H1 (cell line): ENCODE measurements at regions not wholly inside any gene's neighbourhood (a gene's known extent, or its start where the extent isn't known, plus 50 kb on each side); places are given as distances from the start of the nearest gene placed in this dataset.

Experiments used
- CTCF ChIA-PET: fragments of 300-600 bp; sonication (Branson Sonifier 250); formaldehyde crosslinking; loops from one replicate; lab custom pipeline; 2021; ENCODE audit not compliant: partially characterized antibody; lab: Charles Lee
- POLR2A ChIA-PET: fragments of 300-600 bp; sonication (Branson Sonifier 250); formaldehyde crosslinking; loops from one replicate; lab custom pipeline; 2021; ENCODE audit warnings: inconsistent platforms; ENCODE audit not compliant: partially characterized antibody; lab: Charles Lee
- DNase-seq, 2 experiments: peaks; one replicate each; pipeline versions ENCODE4 v3.0.0 to v3.0.0-alpha.2; 2010 to 2022; ENCODE audit warnings: low spot score in 2 of 2, low read depth in 1 of 2, mixed read lengths in 1 of 2
- FAIRE-seq: peaks from 2 replicates; lab custom pipeline; 2011; peaks lifted over from hg19 to GRCh38; lab: Jason Lieb, UNC
- H2AFZ ChIP-seq: 2 replicates; pipeline ENCODE4 v1.8.1; 2012; ENCODE audit warnings: low read length, inconsistent platforms
- H2AK5ac ChIP-seq: 2 replicates; pipeline ENCODE4 v1.6.1; 2013; ENCODE audit warnings: low read depth, low read length
- H2BK120ac ChIP-seq: replicated peaks from 2 replicates; pipeline ENCODE3; 2013; ENCODE audit warnings: low read depth, low read length, inconsistent platforms
- H2BK12ac ChIP-seq: 2 replicates; pipeline ENCODE4 v1.6.1; 2013; ENCODE audit warnings: low read depth, low read length
- H2BK15ac ChIP-seq: 2 replicates; pipeline ENCODE4 v1.6.1; 2013; ENCODE audit warnings: low read length
- H2BK20ac ChIP-seq: 2 replicates; pipeline ENCODE4 v1.6.1; 2013; ENCODE audit warnings: low read length
- H2BK5ac ChIP-seq: 2 replicates; pipeline ENCODE4 v1.6.1; 2013; ENCODE audit warnings: low read depth, low read length
- H3K14ac ChIP-seq: 2 replicates; pipeline ENCODE4 v1.6.1; 2013; ENCODE audit warnings: inconsistent platforms; ENCODE audit not compliant: insufficient read length
- H3K18ac ChIP-seq: 2 replicates; pipeline ENCODE4 v1.6.1; 2013; ENCODE audit warnings: low read length; ENCODE audit errors: extremely low read depth
- H3K23ac ChIP-seq: 2 replicates; pipeline ENCODE4 v1.6.1; 2013; ENCODE audit warnings: inconsistent platforms; ENCODE audit not compliant: insufficient read length
- H3K23me2 ChIP-seq: 2 replicates; pipeline ENCODE4 v1.6.1; 2013; ENCODE audit warnings: low read depth, low read length
- H3K27ac ChIP-seq: 2 replicates; pipeline ENCODE4 v1.6.1; 2011; ENCODE audit warnings: low read depth, low read length, inconsistent platforms
- H3K27me3 ChIP-seq, 4 experiments: replicated peaks in 1 of 4; 1 replicate in 1 of 4; 2 replicates in 3 of 4; pipeline versions ENCODE4 v1.6.1 to v1.8.1; 2011 to 2013; ENCODE audit warnings: low read length in 3 of 4, mild to moderate bottlenecking in 3 of 4, inconsistent platforms in 2 of 4, mixed read lengths in 2 of 4, moderate library complexity in 1 of 4; ENCODE audit not compliant: control insufficient read depth in 3 of 4, insufficient read depth in 3 of 4; ENCODE audit errors: extremely low read depth in 1 of 4
- H3K36me3 ChIP-seq, 4 experiments: 2 replicates each; pipeline versions ENCODE4 v1.6.1 to v1.8.1; 2011 to 2013; ENCODE audit warnings: mild to moderate bottlenecking in 4 of 4, low read length in 3 of 4, moderate library complexity in 2 of 4, control low read depth in 1 of 4, inconsistent platforms in 1 of 4; ENCODE audit not compliant: insufficient read depth in 4 of 4, control insufficient read depth in 2 of 4
- H3K4ac ChIP-seq: replicated peaks from 2 replicates; pipeline ENCODE3; 2013; ENCODE audit warnings: low read length, low read depth, mixed read lengths, inconsistent platforms; ENCODE audit not compliant: insufficient read length
- H3K4me1 ChIP-seq, 4 experiments: replicated peaks in 1 of 4; 1 replicate in 1 of 4; 2 replicates in 3 of 4; pipeline versions ENCODE4 v1.6.1 to v1.8.1; 2011 to 2013; ENCODE audit warnings: low read length in 3 of 4, inconsistent platforms in 2 of 4, mixed read lengths in 1 of 4; ENCODE audit not compliant: insufficient read depth in 4 of 4, control insufficient read depth in 3 of 4
- H3K4me2 ChIP-seq, 2 experiments: 2 replicates each; pipeline versions ENCODE4 v1.6.1 to v1.8.1; 2011 to 2013; ENCODE audit warnings: low read depth in 2 of 2, low read length in 2 of 2, control low read depth in 1 of 2, inconsistent platforms in 1 of 2, mild to moderate bottlenecking in 1 of 2; ENCODE audit not compliant: insufficient read depth in 1 of 2
- H3K4me3 ChIP-seq, 4 experiments: fragments of 200-600, 300-600 bp in 1 of 4; sonication (generic), shearing (Covaris generic), sonication (Bioruptor Twin) in 1 of 4; 2 replicates each; pipeline versions ENCODE4 v1.5.1 to v1.8.1; 2011 to 2016; ENCODE audit warnings: low read length in 4 of 4, low read depth in 3 of 4, control low read depth in 2 of 4, inconsistent platforms in 2 of 4, mild to moderate bottlenecking in 2 of 4, mixed read lengths in 1 of 4, moderate library complexity in 1 of 4; ENCODE audit not compliant: insufficient read depth in 2 of 4; ENCODE audit errors: extremely low read depth in 1 of 4
- H3K56ac ChIP-seq: replicated peaks from 2 replicates; pipeline ENCODE3; 2013; ENCODE audit warnings: low read depth, mild to moderate bottlenecking, mixed read lengths, low read length, inconsistent platforms; ENCODE audit not compliant: insufficient read length
- H3K79me1 ChIP-seq: 2 replicates; pipeline ENCODE4 v1.6.1; 2013; ENCODE audit warnings: low read depth, low read length, control low read depth
- H3K79me2 ChIP-seq, 2 experiments: 2 replicates each; pipeline versions ENCODE4 v1.6.1 to v1.8.1; 2012 to 2013; ENCODE audit warnings: low read length in 2 of 2, mild to moderate bottlenecking in 2 of 2, inconsistent platforms in 1 of 2; ENCODE audit not compliant: insufficient read depth in 2 of 2, control insufficient read depth in 1 of 2
- H3K9ac ChIP-seq, 4 experiments: replicated peaks in 1 of 4; 1 replicate in 1 of 4; 2 replicates in 3 of 4; pipeline versions ENCODE4 v1.6.1 to v1.8.1; 2011 to 2013; ENCODE audit warnings: low read depth in 3 of 4, low read length in 3 of 4, control low read depth in 2 of 4, mild to moderate bottlenecking in 2 of 4, moderate library complexity in 2 of 4, inconsistent platforms in 1 of 4; ENCODE audit errors: extremely low read depth in 1 of 4
- H3K9me3 ChIP-seq, 2 experiments: 2 replicates each; pipeline versions ENCODE4 v1.6.1 to v1.8.1; 2012 to 2013; ENCODE audit warnings: mild to moderate bottlenecking in 2 of 2, moderate library complexity in 2 of 2, control low read depth in 1 of 2, inconsistent platforms in 1 of 2, low read depth in 1 of 2, low read length in 1 of 2, mixed read lengths in 1 of 2; ENCODE audit not compliant: insufficient read depth in 2 of 2
- H4K20me1 ChIP-seq, 2 experiments: replicated peaks in 1 of 2; 2 replicates each; pipeline versions ENCODE3 to v1.8.1; 2011 to 2013; ENCODE audit warnings: inconsistent platforms in 2 of 2, low read length in 2 of 2, mild to moderate bottlenecking in 1 of 2; ENCODE audit not compliant: insufficient read depth in 2 of 2, control insufficient read depth in 1 of 2
- H4K5ac ChIP-seq: 2 replicates; pipeline ENCODE4 v1.6.1; 2013; ENCODE audit warnings: low read length, low read depth, mixed read lengths, inconsistent platforms; ENCODE audit not compliant: insufficient read length
- H4K8ac ChIP-seq: 2 replicates; pipeline ENCODE4 v1.8.0; 2013; ENCODE audit warnings: mild to moderate bottlenecking, moderate library complexity, low read length, inconsistent platforms; ENCODE audit not compliant: insufficient read depth; ENCODE audit errors: extremely low read depth
- H4K91ac ChIP-seq: replicated peaks from 2 replicates; pipeline ENCODE3; 2013; ENCODE audit warnings: low read length, mixed read lengths, inconsistent platforms; ENCODE audit not compliant: insufficient read length
- BCL11A ChIP-seq, 2 experiments: IDR thresholded peaks; one replicate each; pipeline ENCODE4 v1.6.1; 2011; ENCODE audit warnings: low read depth in 2 of 2, low read length in 2 of 2, mild to moderate bottlenecking in 2 of 2
- BRCA1 ChIP-seq: IDR thresholded peaks from 2 replicates; pipeline ENCODE4 v1.6.1; 2012; ENCODE audit warnings: low read depth, low read length, improper control_type of control experiment
- CEBPB ChIP-seq: IDR thresholded peaks from 2 replicates; pipeline ENCODE4 v1.6.1; 2012; ENCODE audit warnings: low read depth, low read length
- E2F6 ChIP-seq: IDR thresholded peaks from 2 replicates; pipeline ENCODE4 v1.6.1; 2012; ENCODE audit warnings: inconsistent platforms
- GABPA ChIP-seq: IDR thresholded peaks from 2 replicates; pipeline ENCODE4 v1.6.1; 2011; ENCODE audit warnings: mild to moderate bottlenecking, low read length, moderate library complexity, borderline replicate concordance; ENCODE audit not compliant: insufficient read depth
- HDAC6 ChIP-seq: IDR thresholded peaks from one replicate; pipeline ENCODE4 v1.7.1; 2012; ENCODE audit warnings: low read depth, mild to moderate bottlenecking, inconsistent platforms, low read length, moderate library complexity
- JUND ChIP-seq: IDR thresholded peaks from 2 replicates; pipeline ENCODE4 v1.6.1; 2011; ENCODE audit warnings: mild to moderate bottlenecking, improper control_type of control experiment, low read length
- KDM1A ChIP-seq: fragments of 200-600, 300-600 bp; sonication (generic); IDR thresholded peaks from 2 replicates; pipeline ENCODE4 v1.7.1; 2016; ENCODE audit warnings: mild to moderate bottlenecking, low read length, borderline replicate concordance
- KDM5A ChIP-seq: fragments of 200-600 bp; IDR thresholded peaks from 2 replicates; pipeline ENCODE4 v1.7.1; 2012; ENCODE audit warnings: mild to moderate bottlenecking, low read length, inconsistent platforms, mixed read lengths
- POLR2AphosphoS5 ChIP-seq: IDR thresholded peaks from 2 replicates; pipeline ENCODE4 v1.6.1; 2011; ENCODE audit warnings: low read depth, low read length
- RAD21 ChIP-seq, 2 experiments: IDR thresholded peaks in 1 of 2; conservative IDR thresholded peaks in 1 of 2; 2 replicates each; pipeline ENCODE4 v1.6.1; 2011; ENCODE audit warnings: low read depth in 2 of 2, low read length in 2 of 2, improper control_type of control experiment in 1 of 2, inconsistent platforms in 1 of 2, mild to moderate bottlenecking in 1 of 2, moderate library complexity in 1 of 2
- SP1 ChIP-seq: IDR thresholded peaks from 2 replicates; pipeline ENCODE4 v1.6.1; 2011; ENCODE audit warnings: low read depth, low read length
- USF2 ChIP-seq: IDR thresholded peaks from 2 replicates; pipeline ENCODE4 v1.6.1; 2011; ENCODE audit warnings: low read length, improper control_type of control experiment
- WGBS, 2 experiments: shearing (Covaris generic) in 1 of 2; methylation state at CpG; one replicate each; pipeline versions ENCODE4 v1.1.6 to v1.1.7; 2013 to 2015; ENCODE audit warnings: low lambda C conversion rate in 2 of 2, mixed read lengths in 2 of 2, inconsistent platforms in 1 of 2, low coverage in 1 of 2, missing lambda C conversion rate in 1 of 2; ENCODE audit not compliant: insufficient replicate concordance in 2 of 2, insufficient coverage in 1 of 2, insufficient read length in 1 of 2; ENCODE audit errors: extremely low coverage in 1 of 2, missing lambda C conversion rate in 1 of 2; 5-methylcytosine and 5-hydroxymethylcytosine counted together

- H3K27me3 ChIP-seq, result no peaks in the 10 kb centered on the region
- no peak overlapping the region for H4K8ac ChIP-seq
- H2AFZ ChIP-seq, result no peak overlapping the region
- 92% methylated on average over 5 of the region's 5 CpGs; no CpG with 5 or more reads in 1 of the 2 experiments for WGBS, 2 experiments
- no peak overlapping the region; the same call in 1 of the 2 replicates for H2AK5ac ChIP-seq
- no peak for TF ChIP-seq SP1
- no peak for TF ChIP-seq KDM5A
- TF ChIP-seq USF2, result no peak
- no peak for TF ChIP-seq HDAC6
- TF ChIP-seq BRCA1, result no peak
- TF ChIP-seq GABPA, result no peak
- TF ChIP-seq JUND, result no peak
- TF ChIP-seq KDM1A, result no peak
- TF ChIP-seq E2F6, result no peak
- no peak for TF ChIP-seq RAD21 (IDR thresholded peaks at IDR 0.05 in 1 of 2, conservative IDR thresholded peaks at IDR 0.05 in 1 of 2; ENCODE audit: low read depth in 2 of 2, low read length in 2 of 2)
- no peak for TF ChIP-seq POLR2AphosphoS5
- no peak for TF ChIP-seq CEBPB
- TF ChIP-seq BCL11A (IDR thresholded peaks at IDR 0.05; ENCODE audit: low read depth in 2 of 2, low read length in 2 of 2), result no peak
- TF ChIP-seq, all 59 proteins: peak for 0
- Histone ChIP-seq H3K56ac (no peak overlapping the region), H2BK5ac (no peak overlapping the region), H3K14ac (no peak overlapping the region), H2BK120ac (no peak overlapping the region), H3K23me2 (no peaks in the 10 kb centered on the region), H3K27ac (no peak overlapping the region), H3K36me3 (no peaks in the 10 kb centered on the region), H3K9ac (no peak overlapping the region), H3K79me2 (no peaks in the 10 kb centered on the region), H4K5ac (no peak overlapping the region), H3K4me1 (peaks cover 0 to 9% (median 4%) of the 10 kb centered on the region in 4 experiments; a peak in 4 of 7 replicates), H2BK20ac (no peak overlapping the region), H3K18ac (no peak overlapping the region), H4K91ac (no peak overlapping the region), H3K4me2 (no peak overlapping the region), H3K4me3 (no peak overlapping the region), H2BK15ac (0 out of 2 replicates have a peak overlapping the region, but pooled peaks have one; percentile 46), H4K20me1 (no peaks in the 10 kb centered on the region), H3K79me1 (no peaks in the 10 kb centered on the region; the same call in 1 of the 2 replicates), H2BK12ac (0 out of 2 replicates have a peak overlapping the region, but pooled peaks have one; percentile 21), H3K9me3 (no peaks in the 10 kb centered on the region), H3K4ac (no peak overlapping the region), H3K23ac (no peak overlapping the region)
- POLR2A ChIA-PET, result interaction anchor here (0.7 kb wide), 1 partner anchor 8 kb away, joined by 3 read pairs; no protein-coding TSS in a partner anchor
- CTCF ChIA-PET, result interaction anchor here (0.9 kb wide), 1 partner anchor 64 kb away, joined by 3 read pairs; no protein-coding TSS in a partner anchor
- peak in 1 of 2 experiments; percentile 35 for DNase-seq
- FAIRE-seq, result no peak
Measured at GRCh38 chr7:130923930-130924329, 189.9 kb upstream of the KLF14 start.
